Spleen (tissue), 11 donors: ENCODE measurements at regions not wholly inside any gene's neighbourhood (a gene's known extent, or its start where the extent isn't known, plus 50 kb on each side); places are given as distances from the start of the nearest gene placed in this dataset.

Source experiments
- DNase-seq: peaks from one replicate; pipeline ENCODE4 v3.0.0-alpha.2; 2020
- H3K27ac ChIP-seq, 8 donors: fragments of 200-600 bp; sonication (generic) in 7 of 8; 1 replicate in 4 of 8; 2 replicates in 4 of 8; pipeline versions ENCODE4 v1.5.0 to v1.8.0; 2016 to 2021; ENCODE audit warnings: inconsistent platforms in 4 of 8, mild to moderate bottlenecking in 4 of 8, moderate library complexity in 1 of 8
- H3K27me3 ChIP-seq, 7 donors: fragments of 200-600 bp; sonication (generic) in 6 of 7; replicated peaks in 1 of 7; 1 replicate in 4 of 7; 2 replicates in 3 of 7; pipeline versions ENCODE4 v1.5.0 to v1.8.0; 2016 to 2021; ENCODE audit warnings: inconsistent platforms in 3 of 7, mild to moderate bottlenecking in 1 of 7
- H3K36me3 ChIP-seq, 6 donors: fragments of 200-600 bp; sonication (generic) in 5 of 6; 1 replicate in 4 of 6; 2 replicates in 2 of 6; pipeline versions ENCODE4 v1.5.0 to v1.8.0; 2016 to 2021; ENCODE audit warnings: inconsistent platforms in 2 of 6
- H3K4me1 ChIP-seq, 6 donors: fragments of 200-600 bp; sonication (generic) in 5 of 6; 1 replicate in 3 of 6; 2 replicates in 3 of 6; pipeline versions ENCODE4 v1.5.0 to v1.8.0; 2016 to 2021; ENCODE audit warnings: inconsistent platforms in 3 of 6
- H3K4me3 ChIP-seq, 8 donors: fragments of 200-600 bp; sonication (generic) in 7 of 8; 1 replicate in 4 of 8; 2 replicates in 4 of 8; pipeline versions ENCODE4 v1.5.0 to v1.8.0; 2016 to 2021; ENCODE audit warnings: inconsistent platforms in 4 of 8, mild to moderate bottlenecking in 4 of 8, moderate library complexity in 2 of 8
- H3K9me3 ChIP-seq, 8 donors: fragments of 200-600 bp; sonication (generic) in 7 of 8; 1 replicate in 4 of 8; 2 replicates in 4 of 8; pipeline versions ENCODE4 v1.5.0 to v1.8.0; 2016 to 2021; ENCODE audit warnings: inconsistent platforms in 4 of 8
- POLR2A ChIP-seq, 3 donors: fragments of 450-650 bp; IDR thresholded peaks; one replicate each; pipeline ENCODE4 v1.5.1; 2017; ENCODE audit warnings: antibody characterized with exemption in 3 of 3, mild to moderate bottlenecking in 1 of 3
- POLR2AphosphoS5 ChIP-seq, 3 donors: sonication (generic); formaldehyde crosslinking; IDR thresholded peaks; one replicate each; pipeline ENCODE4 v1.5.1; 2017; ENCODE audit warnings: antibody characterized with exemption in 3 of 3
- WGBS, 5 donors: extraction: QIAGEN DNeasy Blood & Tissue Kit in 3 of 5; methylation state at CpG; one replicate each; pipeline versions ENCODE4 v1.1.5 to v1.1.7; 2013 to 2018; 5-methylcytosine and 5-hydroxymethylcytosine counted together
- intact Hi-C: fragments of 100-400 bp; cut with DNase I; formaldehyde crosslinking; loops from one replicate; pipeline ENCODE4 v1.15.0; 2023; ENCODE audit warnings: low total_unique reads
- TF ChIP-seq, protein P1 (sequence below), 11 experiments: fragments of 200-600 bp in 7 of 11; fragments of 450-650 bp in 4 of 11; sonication (generic) in 4 of 11; IDR thresholded peaks in 8 of 11; conservative IDR thresholded peaks in 3 of 11; 1 replicate in 7 of 11; 2 replicates in 4 of 11; pipeline versions ENCODE4 v1.4.0 to v1.8.0; 2016 to 2021; ENCODE audit warnings: antibody characterized with exemption in 11 of 11, inconsistent platforms in 4 of 11, mild to moderate bottlenecking in 1 of 11
- donor health status: healthy with polysubstance abuse.
- donor health status: DM: no; HTN: no; CAD: no; lungs with moderate emphysema.
- donor health status: DM: no; HTN: no; CAD: no.
- donor health status: Bipolar disorder and iron deficiency.
- donor health status: healthy.
- donor health status: DM: no; HTN: no; CAD: no.
- donor health status: DM: yes; HTN: yes; CAD: no.

DNA sequence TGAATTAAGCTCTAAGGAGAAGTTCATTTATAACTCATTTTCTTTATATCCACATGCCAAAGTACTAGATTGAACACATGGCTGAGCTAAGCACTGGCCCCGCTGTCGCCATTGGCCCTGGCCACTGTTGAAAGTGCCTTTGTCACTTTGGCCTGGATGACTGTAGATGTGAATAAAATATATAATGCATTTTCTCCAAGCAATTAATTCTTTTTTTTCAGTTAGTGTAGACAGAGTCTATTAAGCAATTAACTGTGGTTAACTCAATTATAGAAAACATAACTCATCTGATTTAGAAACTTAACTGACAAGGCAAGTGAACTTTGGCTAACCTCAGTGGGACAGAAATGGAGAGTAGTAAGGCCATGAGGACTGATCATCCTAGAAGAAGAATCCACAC is 965.6 kb downstream of the EFNB2 start:
- Histone ChIP-seq H3K36me3 (no peaks in the 10 kb centered on the region), H3K4me3 (no peak overlapping the region), H3K9me3 (peaks cover 0 to 7% (median under 1%) of the 10 kb centered on the region in 8 donors), H3K27ac (no peak overlapping the region), H3K27me3 (no peaks in the 10 kb centered on the region), H3K4me1 (no peaks in the 10 kb centered on the region)
- 94 to 100% (median 96%) methylated on average over 2 of the region's 2 CpGs for WGBS, 5 donors
- no peak for DNase-seq
- no peak for TF ChIP-seq POLR2A (IDR thresholded peaks at IDR 0.05)
- no peak for TF ChIP-seq POLR2AphosphoS5 (IDR thresholded peaks at IDR 0.05)
- TF ChIP-seq, protein P1, sequence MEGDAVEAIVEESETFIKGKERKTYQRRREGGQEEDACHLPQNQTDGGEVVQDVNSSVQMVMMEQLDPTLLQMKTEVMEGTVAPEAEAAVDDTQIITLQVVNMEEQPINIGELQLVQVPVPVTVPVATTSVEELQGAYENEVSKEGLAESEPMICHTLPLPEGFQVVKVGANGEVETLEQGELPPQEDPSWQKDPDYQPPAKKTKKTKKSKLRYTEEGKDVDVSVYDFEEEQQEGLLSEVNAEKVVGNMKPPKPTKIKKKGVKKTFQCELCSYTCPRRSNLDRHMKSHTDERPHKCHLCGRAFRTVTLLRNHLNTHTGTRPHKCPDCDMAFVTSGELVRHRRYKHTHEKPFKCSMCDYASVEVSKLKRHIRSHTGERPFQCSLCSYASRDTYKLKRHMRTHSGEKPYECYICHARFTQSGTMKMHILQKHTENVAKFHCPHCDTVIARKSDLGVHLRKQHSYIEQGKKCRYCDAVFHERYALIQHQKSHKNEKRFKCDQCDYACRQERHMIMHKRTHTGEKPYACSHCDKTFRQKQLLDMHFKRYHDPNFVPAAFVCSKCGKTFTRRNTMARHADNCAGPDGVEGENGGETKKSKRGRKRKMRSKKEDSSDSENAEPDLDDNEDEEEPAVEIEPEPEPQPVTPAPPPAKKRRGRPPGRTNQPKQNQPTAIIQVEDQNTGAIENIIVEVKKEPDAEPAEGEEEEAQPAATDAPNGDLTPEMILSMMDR (IDR thresholded peaks at IDR 0.05 in 8 of 11, conservative IDR thresholded peaks at IDR 0.05 in 3 of 11) = no peak
- intact Hi-C loops = no loop called here

DNA sequence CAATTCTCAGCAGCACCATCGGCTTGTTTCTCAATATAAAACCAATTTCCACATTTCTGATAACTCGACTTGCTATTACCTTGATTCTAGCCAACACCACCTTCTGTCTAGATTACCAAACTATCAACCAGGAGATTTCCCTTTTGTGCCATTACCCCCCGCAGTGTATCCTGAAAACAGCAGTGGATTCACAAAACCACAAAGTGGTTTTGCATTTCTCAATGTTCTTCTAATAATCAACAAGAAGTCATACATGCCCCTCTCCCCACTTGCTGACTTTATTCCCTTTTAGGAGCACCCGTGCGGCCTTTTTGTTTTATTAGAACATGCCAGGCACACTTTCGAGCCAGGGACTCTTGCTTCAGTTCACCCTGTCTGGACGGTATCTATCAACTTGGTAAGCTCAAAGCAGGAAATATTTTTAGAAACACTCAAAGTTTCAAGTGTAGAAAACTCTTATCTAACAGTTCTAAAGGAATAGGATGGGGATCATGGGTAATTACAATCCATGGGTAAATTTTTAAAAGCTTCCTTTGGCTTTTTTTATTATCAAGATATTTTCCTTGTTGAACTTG is 967.4 kb downstream of the EFNB2 start:
- TF ChIP-seq, protein P1 (IDR thresholded peaks at IDR 0.05 in 8 of 11, conservative IDR thresholded peaks at IDR 0.05 in 3 of 11) = no peak
- TF ChIP-seq POLR2AphosphoS5 (IDR thresholded peaks at IDR 0.05) (no peak), POLR2A (IDR thresholded peaks at IDR 0.05) (no peak)
- WGBS, 5 donors = 72 to 86% (median 79%) methylated on average over 7 of the region's 7 CpGs
- no peak overlapping the region for H3K27ac ChIP-seq
- H3K4me3 ChIP-seq = no peak overlapping the region
- intact Hi-C loops = no loop called here
- H3K27me3 ChIP-seq = no peaks in the 10 kb centered on the region
- H3K36me3 ChIP-seq = no peaks in the 10 kb centered on the region
- no peaks in the 10 kb centered on the region for H3K4me1 ChIP-seq
- H3K9me3 ChIP-seq = no peaks in the 10 kb centered on the region
- no peak for DNase-seq

DNA sequence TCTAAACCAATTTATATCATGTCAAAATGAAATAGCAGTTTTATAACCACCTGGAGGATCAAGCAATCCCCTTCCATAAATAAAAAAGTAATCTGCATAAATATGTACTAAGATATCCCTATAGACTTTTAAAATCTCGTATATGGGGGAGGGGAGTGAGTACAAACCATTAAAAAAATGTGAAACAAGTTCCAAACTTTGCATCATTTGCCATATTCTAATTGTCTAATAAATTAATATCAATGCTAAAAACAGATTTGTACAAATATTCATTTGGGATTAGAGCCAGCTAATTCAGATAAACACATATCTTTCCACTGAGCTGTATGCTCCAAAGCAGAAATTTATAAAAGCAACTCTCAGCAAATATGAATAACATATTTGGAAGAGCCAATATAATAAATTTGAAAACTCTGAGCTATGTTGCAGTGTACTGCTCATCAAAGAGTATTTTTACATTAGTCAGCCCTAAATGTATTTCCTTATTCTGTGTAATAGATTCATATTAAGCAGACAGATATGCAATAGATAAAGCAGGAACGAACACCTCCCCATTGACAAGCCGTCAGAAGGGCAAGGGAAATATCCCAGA is 970.2 kb downstream of the EFNB2 start:
- TF ChIP-seq POLR2A (IDR thresholded peaks at IDR 0.05) (no peak), POLR2AphosphoS5 (IDR thresholded peaks at IDR 0.05) (no peak)
- TF ChIP-seq, protein P1 (IDR thresholded peaks at IDR 0.05 in 8 of 11, conservative IDR thresholded peaks at IDR 0.05 in 3 of 11) = no peak
- Histone ChIP-seq H3K9me3 (no peaks in the 10 kb centered on the region), H3K4me1 (no peaks in the 10 kb centered on the region), H3K27ac (no peak overlapping the region), H3K27me3 (no peaks in the 10 kb centered on the region), H3K4me3 (no peak overlapping the region), H3K36me3 (no peaks in the 10 kb centered on the region)
- no peak for DNase-seq
- intact Hi-C loops = no loop called here
- WGBS, 5 donors = 67 to 80% (median 70%) methylated on average over 3 of the region's 3 CpGs

DNA sequence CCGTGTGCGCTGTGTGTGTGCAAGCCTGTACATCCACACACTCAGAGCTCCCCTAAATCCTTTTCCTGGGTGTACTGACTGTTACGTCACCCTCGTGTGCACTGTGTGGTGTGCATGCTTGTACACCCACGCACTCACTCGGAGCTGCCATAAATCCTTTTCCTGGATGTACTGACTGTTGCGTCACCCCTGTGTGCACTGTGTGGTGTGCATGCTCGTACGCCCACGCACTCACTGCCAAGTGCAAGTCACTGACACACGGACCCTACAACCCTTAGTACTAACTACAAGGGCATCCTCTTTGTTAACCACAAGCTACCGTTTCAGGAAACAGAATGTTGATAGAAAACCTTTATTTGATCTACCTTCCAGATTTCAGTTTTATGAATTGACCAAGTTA is 983.4 kb downstream of the EFNB2 start:
- H3K27ac ChIP-seq = no peak overlapping the region
- no peaks in the 10 kb centered on the region for H3K4me1 ChIP-seq
- no peaks in the 10 kb centered on the region for H3K36me3 ChIP-seq
- WGBS, 5 donors = 36 to 68% (median 58%) methylated on average over 12 of the region's 12 CpGs
- H3K4me3 ChIP-seq = no peak overlapping the region
- no peak for TF ChIP-seq POLR2A (IDR thresholded peaks at IDR 0.05)
- TF ChIP-seq, protein P1 (IDR thresholded peaks at IDR 0.05 in 8 of 11, conservative IDR thresholded peaks at IDR 0.05 in 3 of 11) = no peak
- TF ChIP-seq POLR2AphosphoS5 (IDR thresholded peaks at IDR 0.05) = no peak
- H3K27me3 ChIP-seq = no peaks in the 10 kb centered on the region
- H3K9me3 ChIP-seq = no peaks in the 10 kb centered on the region
- DNase-seq = no peak
- intact Hi-C loops = no loop called here
